Panc1 (cell line): ENCODE measurements at regions not wholly inside any gene's neighbourhood (a gene's known extent, or its start where the extent isn't known, plus 50 kb on each side); places are given as distances from the start of the nearest gene placed in this dataset.

ENCODE experiments used
- ATAC-seq: fragments of 200-7000 bp; cut with Tn5 transposase; 2 replicates; pipeline ENCODE4 v1.9.1; 2020; ENCODE audit warnings: mild to moderate bottlenecking, moderate library complexity
- BruUV-seq: library from RNA; stranded (reverse); fragments of 400-500 nt; replicated peaks from 2 replicates; lab custom pipeline; 2021; lab: Mats Ljungman, UMichigan
- CTCF ChIA-PET: fragments of 300-600 bp; sonication (Branson Sonifier 250); formaldehyde crosslinking; loops from one replicate; lab custom pipeline; 2022; ENCODE audit warnings: antibody characterized with exemption; lab: Charles Lee
- POLR2A ChIA-PET: fragments of 300-600 bp; sonication (Branson Sonifier 250); formaldehyde crosslinking; loops from one replicate; lab custom pipeline; 2022; ENCODE audit warnings: antibody characterized with exemption; lab: Charles Lee
- DNase-seq: peaks from one replicate; pipeline ENCODE4 v3.0.0-alpha.2; 2010; ENCODE audit warnings: low read depth, low spot score
- H3K27ac ChIP-seq: 2 replicates; pipeline ENCODE4 v1.5.1; 2011; ENCODE audit warnings: mild to moderate bottlenecking, low read length, inconsistent platforms
- H3K27me3 ChIP-seq: fragments of 200-500 bp; sonication (Bioruptor generic); 2 replicates; pipeline ENCODE4 v1.6.0; 2014; ENCODE audit warnings: low read length, inconsistent platforms; ENCODE audit not compliant: control insufficient read depth, insufficient read depth
- H3K36me3 ChIP-seq: fragments of 200-500 bp; sonication (Bioruptor generic); 2 replicates; pipeline ENCODE4 v1.5.1; 2014; ENCODE audit warnings: inconsistent platforms, mild to moderate bottlenecking, low read length, moderate library complexity; ENCODE audit not compliant: control insufficient read depth, insufficient read depth
- H3K4me1 ChIP-seq: 2 replicates; pipeline ENCODE4 v1.5.1; 2011; ENCODE audit warnings: inconsistent platforms, mild to moderate bottlenecking, low read length, moderate library complexity; ENCODE audit not compliant: control insufficient read depth, insufficient read depth
- H3K4me3 ChIP-seq, 2 experiments: 2 replicates each; pipeline ENCODE4 v1.5.1; 2011 to 2012; ENCODE audit warnings: low read depth in 2 of 2, low read length in 2 of 2, mild to moderate bottlenecking in 2 of 2, inconsistent platforms in 1 of 2, moderate library complexity in 1 of 2
- H3K9me3 ChIP-seq: fragments of 200-500 bp; sonication (Bioruptor generic); 2 replicates; pipeline ENCODE4 v1.5.1; 2014; ENCODE audit warnings: low read depth, mild to moderate bottlenecking, inconsistent platforms, low read length, moderate library complexity; ENCODE audit not compliant: control insufficient read depth, insufficient read depth
- POLR2AphosphoS5 ChIP-seq: IDR thresholded peaks from 2 replicates; pipeline ENCODE4 v1.6.1; 2012; ENCODE audit warnings: mild to moderate bottlenecking, low read depth, low read length, moderate library complexity
- SIN3A ChIP-seq: IDR thresholded peaks from 2 replicates; pipeline ENCODE4 v1.6.1; 2012; ENCODE audit warnings: low read depth, mild to moderate bottlenecking, low read length, moderate library complexity, borderline replicate concordance; ENCODE audit not compliant: insufficient read depth
- TCF7L2 ChIP-seq: IDR thresholded peaks from 2 replicates; pipeline ENCODE4 v1.6.1; 2011; ENCODE audit warnings: mild to moderate bottlenecking, low read depth, low read length, inconsistent platforms
- in situ Hi-C: cut with HindIII; loops from 2 replicates; pipeline ENCODE4 v1.10.0; 2016; ENCODE audit warnings: low sequenced_read_pairs, low pct_unique_long_range_greater_than_20kb
- intact Hi-C: fragments of 100-400 bp; cut with micrococcal nuclease; formaldehyde crosslinking; loops from one replicate; pipeline ENCODE4 v1.10.0; 2022; ENCODE audit not compliant: unreplicated experiment
- TF ChIP-seq, protein P1 (sequence below), 2 experiments: IDR thresholded peaks; 2 replicates each; pipeline ENCODE4 v1.6.1; 2011 to 2012; ENCODE audit warnings: low read depth in 2 of 2, control low read depth in 1 of 2, low read length in 1 of 2, mild to moderate bottlenecking in 1 of 2, moderate library complexity in 1 of 2; ENCODE audit not compliant: insufficient read depth in 1 of 2
- TF ChIP-seq, protein P2 (sequence below): fragments of 450-650 bp; IDR thresholded peaks from 2 replicates; pipeline ENCODE4 v1.5.1; 2017; ENCODE audit warnings: mild to moderate bottlenecking

DNA sequence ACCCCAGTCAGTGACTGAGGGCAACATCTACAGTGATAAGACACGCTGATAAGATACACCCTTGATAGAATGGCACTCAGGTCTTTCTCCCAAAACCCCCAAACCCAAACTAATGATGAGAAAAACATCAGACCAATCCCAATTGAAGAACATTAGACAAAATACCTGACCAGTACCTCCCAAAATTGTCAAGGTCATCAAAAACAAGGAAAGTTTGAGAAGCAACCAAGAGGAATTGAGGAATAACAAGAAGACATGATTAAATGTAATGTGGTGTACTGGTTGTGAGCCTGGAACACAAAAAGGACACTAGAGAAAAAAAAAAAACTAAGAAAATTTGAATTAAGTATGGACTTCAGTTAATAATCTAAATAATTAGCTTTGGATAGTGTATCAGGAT lies 222.8 kb downstream of the GAS1 start:
- Histone ChIP-seq H3K4me1 (no peaks in the 10 kb centered on the region), H3K27me3 (no peaks in the 10 kb centered on the region), H3K4me3 (no peak overlapping the region), H3K27ac (no peak overlapping the region), H3K36me3 (no peaks in the 10 kb centered on the region), H3K9me3 (no peaks in the 10 kb centered on the region)
- intact Hi-C loops: no loop called here
- ChIA-PET CTCF (no interaction called here), POLR2A (interaction anchor here (0.6 kb wide), 1 partner anchor 335 kb away, joined by 6 read pairs; no protein-coding TSS in a partner anchor)
- no peak for TF ChIP-seq SIN3A
- TF ChIP-seq, protein P1, sequence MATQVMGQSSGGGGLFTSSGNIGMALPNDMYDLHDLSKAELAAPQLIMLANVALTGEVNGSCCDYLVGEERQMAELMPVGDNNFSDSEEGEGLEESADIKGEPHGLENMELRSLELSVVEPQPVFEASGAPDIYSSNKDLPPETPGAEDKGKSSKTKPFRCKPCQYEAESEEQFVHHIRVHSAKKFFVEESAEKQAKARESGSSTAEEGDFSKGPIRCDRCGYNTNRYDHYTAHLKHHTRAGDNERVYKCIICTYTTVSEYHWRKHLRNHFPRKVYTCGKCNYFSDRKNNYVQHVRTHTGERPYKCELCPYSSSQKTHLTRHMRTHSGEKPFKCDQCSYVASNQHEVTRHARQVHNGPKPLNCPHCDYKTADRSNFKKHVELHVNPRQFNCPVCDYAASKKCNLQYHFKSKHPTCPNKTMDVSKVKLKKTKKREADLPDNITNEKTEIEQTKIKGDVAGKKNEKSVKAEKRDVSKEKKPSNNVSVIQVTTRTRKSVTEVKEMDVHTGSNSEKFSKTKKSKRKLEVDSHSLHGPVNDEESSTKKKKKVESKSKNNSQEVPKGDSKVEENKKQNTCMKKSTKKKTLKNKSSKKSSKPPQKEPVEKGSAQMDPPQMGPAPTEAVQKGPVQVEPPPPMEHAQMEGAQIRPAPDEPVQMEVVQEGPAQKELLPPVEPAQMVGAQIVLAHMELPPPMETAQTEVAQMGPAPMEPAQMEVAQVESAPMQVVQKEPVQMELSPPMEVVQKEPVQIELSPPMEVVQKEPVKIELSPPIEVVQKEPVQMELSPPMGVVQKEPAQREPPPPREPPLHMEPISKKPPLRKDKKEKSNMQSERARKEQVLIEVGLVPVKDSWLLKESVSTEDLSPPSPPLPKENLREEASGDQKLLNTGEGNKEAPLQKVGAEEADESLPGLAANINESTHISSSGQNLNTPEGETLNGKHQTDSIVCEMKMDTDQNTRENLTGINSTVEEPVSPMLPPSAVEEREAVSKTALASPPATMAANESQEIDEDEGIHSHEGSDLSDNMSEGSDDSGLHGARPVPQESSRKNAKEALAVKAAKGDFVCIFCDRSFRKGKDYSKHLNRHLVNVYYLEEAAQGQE (IDR thresholded peaks at IDR 0.05; ENCODE audit: insufficient read depth in 1 of 2, low read depth in 2 of 2, low read length in 1 of 2): no peak
- in situ Hi-C loops: no loop called here
- BruUV-seq: no TSS peak
- ATAC-seq (no peak), DNase-seq (no peak)

DNA sequence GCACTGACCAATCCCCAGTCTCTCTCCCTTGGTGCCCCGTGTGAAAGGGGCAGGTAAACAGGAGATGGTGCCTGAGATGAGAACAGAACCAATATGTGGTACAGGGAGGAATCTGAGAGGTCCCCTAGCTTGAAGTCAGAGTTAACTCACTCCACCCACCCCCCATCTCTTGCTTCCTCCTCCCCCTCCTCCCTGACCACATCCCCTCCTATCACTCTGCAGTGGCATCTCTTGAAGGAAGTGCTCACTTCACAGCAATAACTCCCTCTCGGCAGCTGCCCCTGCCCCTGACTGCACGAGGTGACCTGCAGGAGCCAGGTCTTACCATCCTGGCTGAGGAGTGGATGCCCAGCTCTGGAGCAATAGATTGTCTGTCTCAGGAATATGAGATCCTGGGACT lies 224.0 kb downstream of the GAS1 start:
- ChIA-PET CTCF (no interaction called here), POLR2A (no interaction called here)
- Histone ChIP-seq H3K4me1 (no peaks in the 10 kb centered on the region), H3K36me3 (no peaks in the 10 kb centered on the region), H3K9me3 (no peaks in the 10 kb centered on the region), H3K27me3 (no peaks in the 10 kb centered on the region), H3K27ac (no peak overlapping the region), H3K4me3 (no peak overlapping the region)
- in situ Hi-C loops (no loop called here), intact Hi-C loops (no loop called here)
- BruUV-seq: no TSS peak
- TF ChIP-seq POLR2AphosphoS5 (no peak), TCF7L2 (no peak)
- ATAC-seq (no peak), DNase-seq (no peak)

DNA sequence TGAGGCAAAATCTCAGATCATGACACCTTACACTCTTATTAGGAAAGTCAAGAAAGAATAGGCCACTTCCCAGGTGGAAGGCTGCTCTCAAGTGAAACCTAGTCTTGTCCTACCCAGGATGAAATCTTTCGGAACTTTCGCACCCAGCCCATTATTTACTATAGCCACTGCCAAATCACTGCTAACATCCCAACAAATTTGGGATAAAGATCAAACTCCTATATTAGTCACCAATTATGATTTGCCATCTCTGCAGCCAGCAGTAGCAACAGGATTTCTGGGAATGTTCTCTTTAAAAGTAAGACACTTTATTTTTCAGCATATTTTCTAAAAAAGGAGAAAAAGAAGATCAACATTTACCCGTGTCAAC lies 224.6 kb downstream of the GAS1 start:
- intact Hi-C loops: no loop called here

More for the DNA sequence above, 224.6 kb downstream of the GAS1 start:
- no peak overlapping the region for H3K27ac ChIP-seq
- no peak for ATAC-seq
- no peaks in the 10 kb centered on the region for H3K27me3 ChIP-seq
- H3K4me1 ChIP-seq: no peaks in the 10 kb centered on the region
- DNase-seq: no peak
- ChIA-PET CTCF (no interaction called here), POLR2A (no interaction called here)
- TF ChIP-seq, protein P1 (IDR thresholded peaks at IDR 0.05; ENCODE audit: insufficient read depth in 1 of 2, low read depth in 2 of 2, low read length in 1 of 2): no peak
- TF ChIP-seq, protein P2, sequence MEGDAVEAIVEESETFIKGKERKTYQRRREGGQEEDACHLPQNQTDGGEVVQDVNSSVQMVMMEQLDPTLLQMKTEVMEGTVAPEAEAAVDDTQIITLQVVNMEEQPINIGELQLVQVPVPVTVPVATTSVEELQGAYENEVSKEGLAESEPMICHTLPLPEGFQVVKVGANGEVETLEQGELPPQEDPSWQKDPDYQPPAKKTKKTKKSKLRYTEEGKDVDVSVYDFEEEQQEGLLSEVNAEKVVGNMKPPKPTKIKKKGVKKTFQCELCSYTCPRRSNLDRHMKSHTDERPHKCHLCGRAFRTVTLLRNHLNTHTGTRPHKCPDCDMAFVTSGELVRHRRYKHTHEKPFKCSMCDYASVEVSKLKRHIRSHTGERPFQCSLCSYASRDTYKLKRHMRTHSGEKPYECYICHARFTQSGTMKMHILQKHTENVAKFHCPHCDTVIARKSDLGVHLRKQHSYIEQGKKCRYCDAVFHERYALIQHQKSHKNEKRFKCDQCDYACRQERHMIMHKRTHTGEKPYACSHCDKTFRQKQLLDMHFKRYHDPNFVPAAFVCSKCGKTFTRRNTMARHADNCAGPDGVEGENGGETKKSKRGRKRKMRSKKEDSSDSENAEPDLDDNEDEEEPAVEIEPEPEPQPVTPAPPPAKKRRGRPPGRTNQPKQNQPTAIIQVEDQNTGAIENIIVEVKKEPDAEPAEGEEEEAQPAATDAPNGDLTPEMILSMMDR: no peak
- no peak overlapping the region for H3K4me3 ChIP-seq
- BruUV-seq: no TSS peak
- no peaks in the 10 kb centered on the region for H3K9me3 ChIP-seq
- H3K36me3 ChIP-seq: no peaks in the 10 kb centered on the region
- in situ Hi-C loops: no loop called here
